ENCODE measurements at regions not wholly inside any gene's neighbourhood (a gene's known extent, or its start where the extent isn't known, plus 50 kb on each side); places are given as distances from the start of the nearest gene placed in this dataset.

GRCh38 chrX:2576793-2577192 lies 76.0 kb upstream of the DHRSX start:
- TF ChIP-seq POLR2A (IDR thresholded peaks at IDR 0.05) (no peak), CTCF (IDR thresholded peaks at IDR 0.05) (no peak), POLR2AphosphoS5 (IDR thresholded peaks at IDR 0.05) (no peak)

All from prostate gland (tissue), 2 donors.